T-helper 17 cell (primary cell): ENCODE measurements at regions not wholly inside any gene's neighbourhood (a gene's known extent, or its start where the extent isn't known, plus 50 kb on each side); places are given as distances from the start of the nearest gene placed in this dataset.
"Not testable (repeated sequence)": the region's sequence is repeated elsewhere in the genome, so short reads cannot be mapped to it uniquely, and the experiment has no call there.

Experiments used
- ATAC-seq: fragments of 150-1000 bp; cut with Tn5 transposase; 2 replicates; pipeline ENCODE4 v1.10.0; 2021; ENCODE audit warnings: mild to moderate bottlenecking, moderate library complexity
- DNase-seq, 3 donors: peaks; one replicate each; pipeline versions ENCODE4 v3.0.0 to v3.0.0-alpha.2; 2020 to 2021
- H3K9me3 ChIP-seq: one replicate; pipeline ENCODE4 v1.7.0; 2013; ENCODE audit warnings: low read length, mild to moderate bottlenecking; ENCODE audit not compliant: control insufficient read depth, poor library complexity, severe bottlenecking
- H3K27ac Mint-ChIP-seq: one replicate; pipeline ENCODE4 v1.8.0; 2022; ENCODE audit warnings: mild to moderate bottlenecking, moderate library complexity, mixed read lengths
- H3K27me3 Mint-ChIP-seq: one replicate; pipeline ENCODE4 v1.8.0; 2022; ENCODE audit warnings: mixed read lengths
- H3K36me3 Mint-ChIP-seq: one replicate; pipeline ENCODE4 v1.8.0; 2022; ENCODE audit warnings: low read depth, mixed read lengths
- H3K4me1 Mint-ChIP-seq: one replicate; pipeline ENCODE4 v1.8.0; 2022; ENCODE audit warnings: mild to moderate bottlenecking, mixed read lengths
- H3K4me3 Mint-ChIP-seq: one replicate; pipeline ENCODE4 v1.8.0; 2022; ENCODE audit warnings: mild to moderate bottlenecking, moderate library complexity, mixed read lengths

DNA sequence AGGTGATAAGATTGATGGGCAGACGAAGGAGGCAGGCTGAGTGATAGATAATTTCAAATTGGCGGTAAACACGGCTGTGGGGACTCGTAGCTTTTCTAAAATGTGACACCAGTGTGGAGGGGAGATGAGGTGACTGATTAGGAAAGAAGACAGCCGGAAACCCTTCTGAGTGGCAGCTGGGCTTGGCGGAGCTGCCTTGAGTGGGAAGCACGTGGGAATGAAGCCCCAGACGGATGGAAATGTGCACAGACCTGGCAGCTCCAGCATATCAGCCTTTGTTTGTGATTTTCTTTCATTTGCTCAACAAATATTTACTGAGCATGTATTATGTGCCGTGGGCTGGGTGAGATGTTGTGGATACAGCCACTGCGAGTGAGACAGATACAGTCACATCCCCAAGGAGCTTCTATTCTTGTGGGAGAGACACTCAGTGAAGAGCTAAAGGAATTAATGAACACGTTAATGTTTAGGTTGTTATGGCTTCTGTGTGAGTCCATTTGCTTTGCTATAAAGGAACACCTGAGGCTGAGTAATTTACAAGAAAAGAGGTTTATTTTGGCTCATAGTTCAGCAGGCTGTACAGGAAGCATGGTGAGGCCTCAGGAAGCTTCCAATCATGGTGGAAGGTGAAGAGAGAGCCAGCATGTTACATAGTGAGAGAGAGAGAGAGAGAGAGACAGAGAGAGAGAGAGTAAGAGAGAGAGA, 65.5 kb upstream of the LHX5 start:
- ATAC-seq, result no peak
- H3K27me3 Mint-ChIP-seq, result peaks cover 15% of the 10 kb centered on the region

GRCh38 chr12:113535100-113535499, 63.4 kb upstream of the LHX5 start:
- Mint-ChIP-seq H3K27me3 (peaks cover 14% of the 10 kb centered on the region), H3K27ac (no peak overlapping the region), H3K36me3 (no peaks in the 10 kb centered on the region), H3K4me1 (no peaks in the 10 kb centered on the region), H3K4me3 (no peak overlapping the region)
- H3K9me3 ChIP-seq, result no peaks in the 10 kb centered on the region
- DNase-seq (no peak), ATAC-seq (no peak)

More for the DNA sequence above, 65.5 kb upstream of the LHX5 start:
- Mint-ChIP-seq H3K27ac (no peak overlapping the region), H3K4me1 (no peaks in the 10 kb centered on the region), H3K36me3 (no peaks in the 10 kb centered on the region), H3K4me3 (no peak overlapping the region)
- no peak for DNase-seq
- H3K9me3 ChIP-seq, result no peaks in the 10 kb centered on the region

GRCh38 chr12:113534555-113534954, 62.9 kb upstream of the LHX5 start:
- Mint-ChIP-seq H3K4me1 (no peaks in the 10 kb centered on the region), H3K27me3 (peaks cover 16% of the 10 kb centered on the region), H3K4me3 (no peak overlapping the region), H3K27ac (no peak overlapping the region), H3K36me3 (no peaks in the 10 kb centered on the region)
- no peaks in the 10 kb centered on the region for H3K9me3 ChIP-seq
- DNase-seq, result no peak
- no peak for ATAC-seq

GRCh38 chr12:113533842-113534375, 62.2 kb upstream of the LHX5 start:
- no peak for ATAC-seq
- no peak for DNase-seq
- H3K9me3 ChIP-seq, result no peaks in the 10 kb centered on the region
- H3K4me3 Mint-ChIP-seq, result no peak overlapping the region
- H3K27me3 Mint-ChIP-seq, result peaks cover 22% of the 10 kb centered on the region
- no peaks in the 10 kb centered on the region for H3K4me1 Mint-ChIP-seq
- H3K36me3 Mint-ChIP-seq, result no peaks in the 10 kb centered on the region
- no peak overlapping the region for H3K27ac Mint-ChIP-seq

- ATAC-seq (no peak), DNase-seq (no peak)
- Mint-ChIP-seq H3K27me3 (peaks cover 34% of the 10 kb centered on the region), H3K27ac (no peak overlapping the region), H3K36me3 (no peaks in the 10 kb centered on the region), H3K4me3 (no peak overlapping the region), H3K4me1 (no peaks in the 10 kb centered on the region)
- no peaks in the 10 kb centered on the region for H3K9me3 ChIP-seq
These were observed 60.6 kb upstream of the LHX5 start for GRCh38 chr12:113532292-113532691.

- not testable (repeated sequence) for H3K4me1 Mint-ChIP-seq, ATAC-seq
- peaks cover 44% of the 10 kb centered on the region for H3K27me3 Mint-ChIP-seq
These were observed 59.4 kb upstream of the LHX5 start for GRCh38 chr12:113531073-113531472.

GRCh38 chr12:113528606-113529293, 57.1 kb upstream of the LHX5 start:
- H3K9me3 ChIP-seq, result no peaks in the 10 kb centered on the region
- DNase-seq (no peak), ATAC-seq (no peak)
- no peak overlapping the region for H3K27ac Mint-ChIP-seq
- peaks cover 54% of the 10 kb centered on the region for H3K27me3 Mint-ChIP-seq
- no peak overlapping the region for H3K4me3 Mint-ChIP-seq
- H3K36me3 Mint-ChIP-seq, result no peaks in the 10 kb centered on the region
- H3K4me1 Mint-ChIP-seq, result no peaks in the 10 kb centered on the region

More at GRCh38 chr12:113531073-113531472, 59.4 kb upstream of the LHX5 start:
- DNase-seq, H3K36me3 Mint-ChIP-seq, H3K27ac Mint-ChIP-seq, H3K4me3 Mint-ChIP-seq, H3K9me3 ChIP-seq: not testable (repeated sequence)

- DNase-seq (no peak), ATAC-seq (no peak)
- Mint-ChIP-seq H3K4me1 (no peaks in the 10 kb centered on the region), H3K27me3 (peaks cover 74% of the 10 kb centered on the region), H3K4me3 (no peak overlapping the region), H3K27ac (no peak overlapping the region), H3K36me3 (peaks cover 5% of the 10 kb centered on the region)
- no peaks in the 10 kb centered on the region for H3K9me3 ChIP-seq
These were observed 53.4 kb upstream of the LHX5 start for GRCh38 chr12:113525066-113525465.

DNA sequence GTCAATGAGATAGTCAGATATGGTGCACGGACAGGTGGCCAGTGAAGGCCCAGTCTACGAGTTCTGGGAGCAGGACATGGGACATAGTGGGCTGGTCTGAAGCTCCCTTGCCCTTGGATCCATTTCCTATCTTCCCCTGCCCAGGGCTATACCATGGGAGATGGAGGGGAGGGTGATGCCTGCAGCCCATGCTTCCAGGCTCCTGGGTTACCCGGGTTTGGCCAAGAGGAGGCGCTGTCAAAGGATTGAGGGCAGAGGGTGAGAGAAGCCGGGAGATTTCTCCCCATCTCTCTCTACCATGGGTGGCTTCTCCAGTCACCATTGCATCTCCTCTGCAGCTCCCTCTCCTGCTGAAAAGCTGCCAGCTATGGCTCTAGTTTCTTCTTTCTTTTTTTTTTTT, 52.8 kb upstream of the LHX5 start:
- DNase-seq (no peak), ATAC-seq (no peak)
- Mint-ChIP-seq H3K27ac (no peak overlapping the region), H3K4me3 (no peak overlapping the region), H3K27me3 (peaks cover 72% of the 10 kb centered on the region), H3K36me3 (peaks cover 5% of the 10 kb centered on the region), H3K4me1 (no peaks in the 10 kb centered on the region)
- no peaks in the 10 kb centered on the region for H3K9me3 ChIP-seq

GRCh38 chr12:113521708-113522107, 50.0 kb upstream of the LHX5 start:
- no peak overlapping the region for H3K27ac Mint-ChIP-seq

More at GRCh38 chr12:113521708-113522107, 50.0 kb upstream of the LHX5 start:
- H3K9me3 ChIP-seq, result no peaks in the 10 kb centered on the region
- DNase-seq, result no peak
- Mint-ChIP-seq H3K4me3 (no peak overlapping the region), H3K36me3 (peaks cover 9% of the 10 kb centered on the region), H3K27me3 (peaks cover 74% of the 10 kb centered on the region), H3K4me1 (no peaks in the 10 kb centered on the region)
- no peak for ATAC-seq
